Esophagus muscularis mucosa (tissue), 4 donors: ENCODE measurements at regions not wholly inside any gene's neighbourhood (a gene's known extent, or its start where the extent isn't known, plus 50 kb on each side); places are given as distances from the start of the nearest gene placed in this dataset.

ENCODE experiments used
- EP300 ChIP-seq: sonication (generic); formaldehyde crosslinking; IDR thresholded peaks from one replicate; pipeline ENCODE4 v1.6.1; 2017; ENCODE audit warnings: antibody characterized with exemption
- POLR2A ChIP-seq: fragments of 450-650 bp; IDR thresholded peaks from one replicate; pipeline ENCODE4 v1.6.1; 2017; ENCODE audit warnings: antibody characterized with exemption, moderate library complexity, mild to moderate bottlenecking, low read depth
- TF ChIP-seq, protein P1 (sequence below), 3 experiments: fragments of 200-600 bp in 2 of 3; fragments of 450-650 bp in 1 of 3; sonication (generic) in 2 of 3; IDR thresholded peaks; one replicate each; pipeline ENCODE4 v1.5.1; 2017 to 2019; ENCODE audit warnings: antibody characterized with exemption in 3 of 3, mild to moderate bottlenecking in 2 of 3, moderate library complexity in 1 of 3

DNA sequence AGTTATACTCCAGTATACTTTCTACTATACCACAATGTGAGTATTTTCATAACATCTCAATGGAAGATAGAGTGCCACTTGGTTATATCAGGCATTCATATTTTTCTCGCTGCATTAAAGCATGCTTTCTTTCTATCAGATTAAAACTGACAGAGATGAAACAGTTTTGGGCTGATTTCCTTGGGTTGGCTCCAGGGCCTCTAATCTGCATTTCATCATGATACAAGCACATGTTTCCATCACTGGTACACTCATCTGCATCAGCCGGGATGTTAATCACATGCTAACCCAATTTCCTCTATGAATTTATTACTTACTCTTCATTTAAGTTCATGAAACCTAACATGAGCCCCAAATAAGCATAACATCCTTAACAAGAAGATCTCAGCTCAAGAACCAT is 289.0 kb upstream of the DAB1 start:
- TF ChIP-seq, protein P1, sequence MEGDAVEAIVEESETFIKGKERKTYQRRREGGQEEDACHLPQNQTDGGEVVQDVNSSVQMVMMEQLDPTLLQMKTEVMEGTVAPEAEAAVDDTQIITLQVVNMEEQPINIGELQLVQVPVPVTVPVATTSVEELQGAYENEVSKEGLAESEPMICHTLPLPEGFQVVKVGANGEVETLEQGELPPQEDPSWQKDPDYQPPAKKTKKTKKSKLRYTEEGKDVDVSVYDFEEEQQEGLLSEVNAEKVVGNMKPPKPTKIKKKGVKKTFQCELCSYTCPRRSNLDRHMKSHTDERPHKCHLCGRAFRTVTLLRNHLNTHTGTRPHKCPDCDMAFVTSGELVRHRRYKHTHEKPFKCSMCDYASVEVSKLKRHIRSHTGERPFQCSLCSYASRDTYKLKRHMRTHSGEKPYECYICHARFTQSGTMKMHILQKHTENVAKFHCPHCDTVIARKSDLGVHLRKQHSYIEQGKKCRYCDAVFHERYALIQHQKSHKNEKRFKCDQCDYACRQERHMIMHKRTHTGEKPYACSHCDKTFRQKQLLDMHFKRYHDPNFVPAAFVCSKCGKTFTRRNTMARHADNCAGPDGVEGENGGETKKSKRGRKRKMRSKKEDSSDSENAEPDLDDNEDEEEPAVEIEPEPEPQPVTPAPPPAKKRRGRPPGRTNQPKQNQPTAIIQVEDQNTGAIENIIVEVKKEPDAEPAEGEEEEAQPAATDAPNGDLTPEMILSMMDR (IDR thresholded peaks at IDR 0.05), result no peak
- TF ChIP-seq EP300 (no peak), POLR2A (no peak)
